22Rv1 (cell line): ENCODE measurements at regions not wholly inside any gene's neighbourhood (a gene's known extent, or its start where the extent isn't known, plus 50 kb on each side); places are given as distances from the start of the nearest gene placed in this dataset.

Experiments used
- ZFX ChIP-seq: fragments of 450-650 bp; IDR thresholded peaks from 2 replicates; pipeline ENCODE4 v1.6.1; 2017; ENCODE audit warnings: antibody characterized with exemption, borderline replicate concordance
- TF ChIP-seq, protein P1 (sequence below): fragments of 450-650 bp; IDR thresholded peaks from 2 replicates; pipeline ENCODE4 v1.5.1; 2017; ENCODE audit warnings: mild to moderate bottlenecking

DNA sequence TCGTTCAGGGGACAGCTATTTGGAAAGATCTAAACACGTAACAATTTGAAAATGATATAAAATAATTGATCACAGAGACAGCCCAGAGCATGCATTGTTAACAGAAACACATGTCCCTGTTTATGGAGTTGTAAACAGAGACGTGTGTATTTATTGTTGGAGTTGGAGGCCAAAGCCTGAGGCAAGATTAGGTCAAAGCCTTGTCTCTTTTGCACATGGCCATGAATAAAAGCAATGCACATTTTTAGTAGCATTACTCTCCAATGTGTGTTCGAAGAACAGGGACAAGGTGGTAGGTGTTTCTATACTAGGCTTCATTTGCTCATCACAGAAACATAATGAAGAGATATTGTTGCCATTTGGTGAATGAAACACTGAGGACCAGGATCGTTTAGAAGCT is 841.5 kb upstream of the FANCL start:
- TF ChIP-seq ZFX: no peak
- TF ChIP-seq, protein P1, sequence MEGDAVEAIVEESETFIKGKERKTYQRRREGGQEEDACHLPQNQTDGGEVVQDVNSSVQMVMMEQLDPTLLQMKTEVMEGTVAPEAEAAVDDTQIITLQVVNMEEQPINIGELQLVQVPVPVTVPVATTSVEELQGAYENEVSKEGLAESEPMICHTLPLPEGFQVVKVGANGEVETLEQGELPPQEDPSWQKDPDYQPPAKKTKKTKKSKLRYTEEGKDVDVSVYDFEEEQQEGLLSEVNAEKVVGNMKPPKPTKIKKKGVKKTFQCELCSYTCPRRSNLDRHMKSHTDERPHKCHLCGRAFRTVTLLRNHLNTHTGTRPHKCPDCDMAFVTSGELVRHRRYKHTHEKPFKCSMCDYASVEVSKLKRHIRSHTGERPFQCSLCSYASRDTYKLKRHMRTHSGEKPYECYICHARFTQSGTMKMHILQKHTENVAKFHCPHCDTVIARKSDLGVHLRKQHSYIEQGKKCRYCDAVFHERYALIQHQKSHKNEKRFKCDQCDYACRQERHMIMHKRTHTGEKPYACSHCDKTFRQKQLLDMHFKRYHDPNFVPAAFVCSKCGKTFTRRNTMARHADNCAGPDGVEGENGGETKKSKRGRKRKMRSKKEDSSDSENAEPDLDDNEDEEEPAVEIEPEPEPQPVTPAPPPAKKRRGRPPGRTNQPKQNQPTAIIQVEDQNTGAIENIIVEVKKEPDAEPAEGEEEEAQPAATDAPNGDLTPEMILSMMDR: no peak
